ENCODE measurements at regions not wholly inside any gene's neighbourhood (a gene's known extent, or its start where the extent isn't known, plus 50 kb on each side); places are given as distances from the start of the nearest gene placed in this dataset.

- ATAC-seq, result no peak
- no peak overlapping the region for H3K4me3 ChIP-seq
- TF ChIP-seq CTCF (IDR thresholded peaks at IDR 0.05), result no peak
- intact Hi-C loops (cut with DNase I, micrococcal nuclease), result no loop called here
- no peaks in the 10 kb centered on the region for H3K9me3 ChIP-seq
- H3K4me1 ChIP-seq (ENCODE audit: low read depth), result no peaks in the 10 kb centered on the region
- DNase-seq, result no peak
- H3K36me3 ChIP-seq (ENCODE audit: low read depth), result no peaks in the 10 kb centered on the region
These were observed 126.6 kb upstream of the TMEM161B start for GRCh38 chr5:88395264-88395663.

GRCh38 chr5:88394536-88395175, 126.0 kb upstream of the TMEM161B start:
- Histone ChIP-seq H3K9me3 (no peaks in the 10 kb centered on the region), H3K36me3 (ENCODE audit: low read depth) (no peaks in the 10 kb centered on the region), H3K4me3 (no peak overlapping the region), H3K4me1 (ENCODE audit: low read depth) (no peaks in the 10 kb centered on the region)
- intact Hi-C loops (cut with DNase I, micrococcal nuclease), result no loop called here
- DNase-seq, result no peak
- no peak for TF ChIP-seq CTCF (IDR thresholded peaks at IDR 0.05)
- no peak for ATAC-seq

- ATAC-seq (no peak), DNase-seq (no peak)
- Histone ChIP-seq H3K4me3 (no peak overlapping the region), H3K36me3 (ENCODE audit: low read depth) (no peaks in the 10 kb centered on the region), H3K4me1 (ENCODE audit: low read depth) (no peaks in the 10 kb centered on the region), H3K9me3 (no peaks in the 10 kb centered on the region)
- no peak for TF ChIP-seq CTCF (IDR thresholded peaks at IDR 0.05)
- intact Hi-C loops (cut with DNase I, micrococcal nuclease), result no loop called here
These were observed 125.3 kb upstream of the TMEM161B start for GRCh38 chr5:88393716-88394535.

GRCh38 chr5:88393042-88393441, 124.4 kb upstream of the TMEM161B start:
- intact Hi-C loops (cut with DNase I, micrococcal nuclease), result no loop called here
- Histone ChIP-seq H3K36me3 (ENCODE audit: low read depth) (no peaks in the 10 kb centered on the region), H3K4me1 (ENCODE audit: low read depth) (no peaks in the 10 kb centered on the region), H3K4me3 (no peak overlapping the region), H3K9me3 (no peaks in the 10 kb centered on the region)
- no peak for ATAC-seq
- no peak for TF ChIP-seq CTCF (IDR thresholded peaks at IDR 0.05)
- no peak for DNase-seq

- Histone ChIP-seq H3K4me3 (no peak overlapping the region), H3K9me3 (no peaks in the 10 kb centered on the region), H3K4me1 (ENCODE audit: low read depth) (no peaks in the 10 kb centered on the region), H3K36me3 (ENCODE audit: low read depth) (no peaks in the 10 kb centered on the region)
- no peak for ATAC-seq
- no peak for TF ChIP-seq CTCF (IDR thresholded peaks at IDR 0.05)
- intact Hi-C loops (cut with DNase I, micrococcal nuclease), result no loop called here
- no peak for DNase-seq
These were observed 123.3 kb upstream of the TMEM161B start for GRCh38 chr5:88391991-88392390.
